HT-29 (cell line): ENCODE measurements at regions not wholly inside any gene's neighbourhood (a gene's known extent, or its start where the extent isn't known, plus 50 kb on each side); places are given as distances from the start of the nearest gene placed in this dataset.
"Not testable (repeated sequence)": the region's sequence is repeated elsewhere in the genome, so short reads cannot be mapped to it uniquely, and the experiment has no call there.

ENCODE experiments used
- DNase-seq: peaks from one replicate; pipeline ENCODE4 v3.0.0-alpha.2; 2015; ENCODE audit warnings: low spot score

DNA sequence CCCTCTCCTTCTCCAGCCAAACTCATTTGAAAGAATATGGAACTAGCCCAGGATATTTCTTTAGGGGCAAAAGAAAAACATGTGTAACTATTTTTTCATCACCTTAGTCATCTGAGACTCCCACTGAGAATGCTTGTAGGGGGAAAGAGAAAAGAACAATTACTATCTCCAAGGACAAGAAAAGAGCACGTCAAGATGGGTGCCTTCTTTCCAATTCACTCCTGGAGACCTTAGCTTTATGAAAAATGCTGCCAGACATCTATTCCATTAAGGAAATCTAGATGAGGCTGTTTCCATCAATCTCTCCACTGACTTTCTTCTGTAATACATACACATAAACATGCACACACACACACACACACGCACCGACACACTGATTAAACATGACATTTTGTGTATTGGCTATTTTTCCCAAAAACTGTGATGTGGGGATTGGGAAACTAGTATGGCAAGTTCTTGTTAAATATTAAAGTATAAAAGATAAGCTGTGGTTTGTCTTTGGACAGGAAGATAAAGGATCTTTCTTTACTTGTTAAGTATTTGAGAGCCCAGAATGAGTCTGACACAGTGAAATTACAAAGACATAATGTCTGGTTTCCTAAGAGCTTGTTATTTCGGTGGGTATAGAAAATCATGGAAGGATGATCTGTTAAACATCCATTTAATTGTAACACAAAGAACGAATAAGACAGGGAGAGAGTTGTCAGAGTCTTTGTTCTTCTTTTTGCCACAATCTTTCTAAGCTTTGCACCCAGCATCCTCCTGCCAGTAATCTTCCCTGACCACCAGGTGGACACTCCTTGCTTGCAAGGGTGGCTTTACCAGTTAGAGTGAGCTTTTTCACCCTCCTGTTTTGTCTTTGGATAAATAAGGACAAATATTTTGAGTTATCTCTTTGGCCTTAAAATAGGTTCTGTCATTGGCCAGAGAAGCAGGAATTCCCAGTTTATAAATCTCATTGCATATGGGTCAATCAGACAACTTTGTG, 177.3 kb upstream of the TMEM72 start:
- peak; percentile 18 for DNase-seq

DNA sequence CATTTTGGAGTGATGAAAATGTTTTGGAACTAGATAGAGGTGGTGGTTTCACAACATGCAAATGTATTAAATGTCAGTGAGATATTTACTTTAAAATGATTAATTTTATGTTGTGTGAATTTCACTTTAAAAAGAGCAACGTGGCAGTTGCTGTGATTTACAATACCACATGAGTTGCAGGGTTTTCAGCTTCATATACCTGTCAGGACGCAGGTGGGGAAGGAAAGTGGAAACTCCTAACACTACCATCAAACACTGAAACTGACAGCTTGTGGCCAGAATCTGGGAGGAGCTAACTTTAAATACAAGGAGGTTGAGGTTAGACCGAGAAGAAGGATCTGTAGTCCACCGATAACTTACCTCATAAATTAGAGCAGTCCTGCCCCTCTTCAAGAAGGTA, 168.9 kb upstream of the TMEM72 start:
- DNase-seq = no peak

DNA sequence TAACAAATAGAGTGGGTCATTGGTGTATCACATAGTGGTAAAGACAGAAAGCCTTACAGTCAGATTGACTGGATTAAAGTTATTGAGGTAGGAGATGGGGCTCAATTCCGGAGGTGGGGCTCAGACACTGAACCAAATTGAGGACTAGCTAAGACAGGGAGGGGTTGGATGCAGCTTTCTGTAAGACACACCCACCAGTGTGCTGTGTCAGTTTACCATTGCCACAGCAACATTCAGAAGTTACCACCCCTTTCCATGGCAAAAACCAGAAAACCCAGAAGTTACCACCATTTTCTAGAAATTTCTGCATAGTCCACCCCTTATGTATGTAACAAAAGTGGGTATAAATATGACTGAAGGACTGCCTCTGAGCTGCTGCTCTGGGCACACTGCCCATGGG, 167.6 kb upstream of the TMEM72 start:
- no peak for DNase-seq

DNA sequence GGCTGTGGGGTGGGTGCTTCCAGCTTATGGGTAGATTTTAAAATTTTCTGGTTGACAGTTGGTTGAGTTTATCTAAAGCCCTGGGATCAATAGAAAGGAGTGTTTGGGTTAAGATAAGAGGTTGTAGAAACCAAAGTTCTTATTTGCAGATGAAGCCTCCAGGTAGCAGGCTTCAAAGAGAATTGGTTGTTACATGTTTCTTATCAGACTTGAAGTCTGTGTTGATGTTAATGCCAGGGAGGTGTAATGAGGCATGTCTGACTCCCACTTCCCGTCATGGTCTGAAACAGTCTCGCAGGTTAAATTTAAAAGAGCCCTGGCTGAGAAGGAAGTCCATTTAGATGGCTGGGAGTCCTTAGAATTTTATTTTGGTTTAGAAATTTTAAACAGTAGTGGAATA, 165.2 kb upstream of the TMEM72 start:
- DNase-seq = no peak

DNA sequence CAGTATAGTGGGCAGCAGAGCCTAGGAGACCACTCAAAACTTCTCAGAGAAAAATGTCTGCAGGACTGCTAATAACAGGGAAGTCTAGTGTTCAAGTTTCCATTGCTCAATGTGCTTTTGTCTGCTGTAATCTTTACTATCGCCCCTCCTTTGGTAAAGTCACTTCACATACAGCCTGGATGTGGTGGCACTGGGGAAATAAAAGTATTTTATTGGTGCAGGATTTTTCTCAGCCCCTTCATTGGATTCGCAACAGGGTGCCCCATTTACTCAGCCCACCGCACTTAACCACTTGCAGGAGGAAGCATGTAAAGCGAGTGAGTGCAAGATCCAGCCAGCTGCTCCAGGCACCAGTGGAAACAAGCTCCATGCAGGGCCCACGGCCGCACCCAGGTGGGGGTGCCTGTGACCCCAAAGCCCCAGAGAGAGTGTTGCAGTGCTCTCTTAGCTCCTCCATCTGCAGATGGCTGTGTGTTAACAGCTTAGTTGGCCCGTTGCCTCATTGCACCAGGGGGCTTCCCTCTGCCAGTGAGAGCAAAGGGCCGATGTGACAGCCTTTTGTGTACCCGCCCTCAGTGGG, 163.5 kb upstream of the TMEM72 start:
- no peak for DNase-seq

DNA sequence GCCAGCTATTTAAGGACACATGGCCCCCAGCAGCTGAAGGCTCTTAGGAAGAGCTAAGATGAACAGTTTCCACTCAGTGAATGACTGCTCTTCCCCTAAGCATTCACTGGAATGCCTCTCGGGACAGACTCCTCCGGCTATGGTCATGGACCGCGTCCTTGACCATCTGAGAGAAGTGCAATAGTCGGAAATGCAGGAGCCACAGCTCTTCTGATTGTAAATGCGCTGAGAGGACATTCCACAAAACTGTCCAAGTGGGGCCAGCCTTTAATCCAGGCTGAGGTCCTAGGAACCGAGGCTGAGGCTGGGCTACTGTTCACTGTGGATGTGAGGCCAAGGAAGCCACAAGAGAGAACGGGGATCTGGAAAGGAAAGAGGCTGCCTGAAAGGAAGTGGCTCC, 162.0 kb upstream of the TMEM72 start:
- no peak for DNase-seq

DNA sequence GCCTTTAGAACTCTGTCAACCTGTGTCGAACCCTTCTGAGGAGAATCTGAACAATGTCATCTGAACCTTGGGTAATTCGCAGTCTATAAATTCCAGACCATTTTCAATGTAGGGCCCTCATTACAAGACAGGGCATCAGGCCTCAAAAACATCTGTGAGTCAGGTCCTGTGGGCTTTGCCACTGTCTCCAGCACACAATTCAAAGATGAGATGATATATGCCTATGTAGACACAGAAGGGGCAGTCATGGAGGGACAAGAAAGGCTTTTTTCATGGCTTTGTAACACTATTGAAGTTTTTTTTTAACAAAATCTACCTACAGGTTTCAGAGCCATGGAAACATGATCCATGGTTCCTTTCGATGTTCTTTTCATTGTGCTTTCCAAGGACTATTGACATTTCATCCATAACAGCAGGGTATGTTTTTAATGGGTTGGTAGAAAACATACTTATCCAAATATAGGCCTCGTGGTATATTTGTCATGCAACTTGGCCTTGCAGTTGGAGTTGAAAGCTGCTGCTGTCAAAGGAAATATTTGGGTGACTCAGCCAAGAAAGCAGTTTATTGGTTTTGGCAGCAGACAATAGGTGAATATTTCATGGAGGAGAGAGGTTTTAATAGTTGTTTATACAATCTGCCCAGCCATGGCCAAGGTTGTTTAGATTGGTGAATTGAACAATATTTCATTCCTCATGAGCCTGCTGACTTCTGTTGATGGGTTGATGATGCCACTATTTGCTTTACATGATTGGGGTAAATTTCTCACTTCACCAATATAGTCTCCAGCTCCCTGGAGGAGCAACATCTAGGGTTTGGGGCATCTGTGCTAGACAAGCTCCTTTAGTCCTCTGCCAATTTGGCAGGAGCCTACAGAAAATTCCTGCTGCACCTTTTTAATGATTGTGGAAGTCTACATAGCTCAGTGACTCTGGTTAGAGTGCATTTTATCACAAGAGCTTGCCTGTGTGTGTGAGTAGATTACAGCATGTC, 158.4 kb upstream of the TMEM72 start:
- peak; percentile 20 for DNase-seq

DNA sequence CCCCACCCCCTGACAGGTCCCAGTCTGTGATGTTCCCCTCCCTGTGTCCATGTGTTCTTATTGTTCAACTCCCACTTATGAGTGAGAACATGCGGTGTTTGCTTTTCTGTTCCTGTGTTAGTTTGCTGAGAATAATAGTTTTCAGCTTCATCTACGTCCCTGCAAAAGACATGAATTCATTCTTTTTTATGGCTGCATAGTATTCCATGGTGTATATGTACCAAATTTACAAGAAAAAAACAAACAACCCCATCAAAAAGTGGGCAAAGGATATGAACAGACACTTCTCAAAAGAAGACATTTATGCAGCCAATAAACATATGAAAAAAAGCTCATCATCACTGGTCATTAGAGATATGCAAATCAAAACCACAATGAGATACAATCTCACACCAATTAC, 156.8 kb upstream of the TMEM72 start:
- DNase-seq = not testable (repeated sequence)

DNA sequence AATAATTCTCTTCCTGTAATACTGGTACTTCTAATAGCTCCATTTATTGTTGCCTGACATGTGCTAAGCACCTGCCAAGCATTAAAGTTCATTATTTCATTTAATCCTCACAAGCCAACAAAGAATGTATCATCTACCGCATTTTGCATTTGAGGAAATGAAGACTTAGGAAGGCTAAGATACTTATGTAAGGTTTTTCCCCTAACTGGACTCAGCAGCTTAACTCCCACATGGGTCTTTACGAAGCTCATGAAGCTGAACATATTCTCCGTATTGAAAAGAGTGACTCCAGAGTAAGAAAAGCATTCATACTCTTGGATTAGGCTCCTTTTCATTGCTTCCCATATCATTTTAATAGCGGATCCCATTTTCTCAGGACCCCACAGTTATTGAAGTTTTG, 155.7 kb upstream of the TMEM72 start:
- no peak for DNase-seq

DNA sequence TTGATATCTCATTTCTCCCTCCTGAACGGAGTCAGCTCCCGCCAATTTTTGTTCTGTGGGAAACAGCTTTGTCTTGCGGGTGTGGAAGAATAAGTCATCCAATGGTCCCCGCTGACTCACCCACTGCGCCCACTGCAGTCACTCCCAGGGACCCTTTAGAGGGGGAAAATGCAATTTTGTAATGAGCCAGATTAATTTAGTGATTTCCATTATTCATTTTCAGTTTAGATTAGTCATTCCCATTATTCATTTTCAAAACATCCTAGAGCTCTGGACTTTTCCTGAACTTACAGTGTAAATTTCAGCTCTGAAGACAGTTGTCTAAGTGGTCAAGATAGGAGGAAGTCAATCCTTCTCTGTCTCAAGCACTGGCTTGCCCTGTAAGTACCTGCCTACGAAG, 154.9 kb upstream of the TMEM72 start:
- DNase-seq = no peak

DNA sequence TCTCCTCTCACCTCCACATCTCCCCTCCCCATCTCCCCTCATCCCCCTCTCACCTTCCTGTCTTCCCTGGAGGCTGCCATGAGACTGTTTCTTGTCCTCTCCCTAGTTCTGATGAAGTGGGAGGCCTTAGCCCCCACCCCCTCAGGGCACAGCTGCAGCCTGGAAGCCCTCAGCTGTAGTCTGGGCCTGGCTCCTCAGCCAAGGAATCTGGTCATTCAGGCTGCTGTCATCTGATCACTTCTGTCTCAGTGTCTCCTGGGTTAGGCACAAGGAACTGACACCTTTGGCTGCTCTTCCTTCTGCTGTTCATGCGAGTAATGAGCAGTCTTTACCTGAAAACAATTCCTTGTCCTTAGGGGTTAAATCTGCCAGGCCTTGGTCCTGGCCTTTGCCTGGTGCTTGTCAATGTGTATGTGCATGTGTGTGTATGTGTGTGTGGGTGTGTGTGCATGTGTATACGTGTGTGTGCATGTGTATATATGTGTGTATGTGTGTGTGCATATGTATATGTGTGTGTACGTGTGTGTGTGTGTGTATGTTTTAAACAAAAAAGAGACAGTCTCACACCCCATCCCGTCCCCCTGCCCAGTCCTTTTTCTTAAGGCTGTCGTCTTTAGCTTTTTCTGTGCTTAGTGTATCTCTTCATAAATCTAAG, 153.5 kb upstream of the TMEM72 start:
- no peak for DNase-seq

DNA sequence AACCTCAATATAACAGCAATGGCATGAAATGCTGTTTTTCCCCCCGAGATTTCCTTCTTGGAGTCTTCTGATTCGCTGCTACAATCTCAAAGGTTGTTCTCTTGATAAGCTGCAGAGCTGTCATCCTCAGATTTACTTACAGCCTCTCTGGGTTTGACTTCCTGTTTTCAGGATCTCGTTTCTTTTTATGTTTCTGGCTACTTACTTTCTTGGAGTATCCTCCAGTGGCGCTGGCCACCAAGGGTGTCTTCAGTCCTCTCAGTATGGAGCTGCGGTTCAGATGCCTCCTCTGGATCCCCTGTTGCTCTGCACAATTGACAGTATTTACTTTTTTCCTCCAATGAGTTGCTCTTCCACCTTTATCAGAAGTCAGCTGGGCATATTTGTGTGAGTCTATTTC, 152.0 kb upstream of the TMEM72 start:
- DNase-seq = no peak

DNA sequence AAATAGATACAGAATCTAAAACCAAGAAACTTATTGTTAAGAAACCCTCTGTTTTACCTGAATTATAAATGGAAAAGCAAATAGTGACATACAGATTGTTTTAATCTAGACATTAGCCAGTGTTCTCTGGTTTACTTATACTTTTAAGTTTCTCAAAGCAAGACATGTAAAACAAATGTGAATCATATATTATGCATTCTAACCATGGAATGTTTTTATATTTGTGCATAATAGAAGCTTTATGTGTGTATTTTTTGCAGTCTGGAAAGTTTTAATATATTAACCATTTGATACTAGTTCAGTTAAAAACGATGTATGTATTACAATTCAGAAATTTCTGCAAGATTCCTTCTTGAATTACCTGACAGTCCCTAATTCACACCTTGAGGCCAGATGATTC, 150.6 kb upstream of the TMEM72 start:
- no peak for DNase-seq

DNA sequence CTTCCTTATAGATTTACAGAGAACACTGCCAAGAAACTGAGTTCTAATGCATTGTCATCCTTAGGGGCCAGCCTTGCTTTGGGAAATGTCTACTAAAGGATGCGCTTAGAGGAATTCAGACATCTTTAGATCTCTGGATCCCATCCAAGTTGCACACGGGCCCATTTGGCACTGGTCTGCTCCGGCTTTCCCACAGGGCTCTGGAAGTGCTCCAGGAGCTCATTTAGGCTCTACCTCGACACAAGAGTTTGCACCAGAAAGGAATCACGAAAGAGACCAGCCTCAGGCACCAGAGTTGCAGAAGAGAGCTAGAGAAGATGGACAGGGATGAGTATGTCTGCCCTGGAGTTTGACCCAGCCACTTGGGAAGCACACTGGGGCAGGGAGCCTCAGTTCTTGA, 150.1 kb upstream of the TMEM72 start:
- no peak for DNase-seq

DNA sequence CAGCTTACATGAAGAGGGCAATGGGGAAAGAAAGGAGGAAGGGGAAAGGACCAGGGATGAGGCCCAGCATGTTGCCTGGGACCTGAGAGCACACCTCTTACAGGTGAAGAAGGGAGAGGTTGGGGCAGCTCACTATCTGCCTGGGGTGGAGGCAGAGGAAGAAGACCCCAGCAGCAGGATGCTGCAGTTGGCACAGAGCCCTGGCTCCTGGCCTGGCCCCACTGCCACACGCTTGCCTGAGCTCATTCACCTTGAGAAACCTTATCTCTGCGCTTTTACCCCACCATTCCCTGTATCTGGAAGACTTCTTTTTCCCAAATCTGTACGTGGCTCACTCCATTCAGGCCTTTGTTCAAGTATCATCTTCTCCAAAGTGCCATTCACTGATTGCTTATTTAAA, 147.8 kb upstream of the TMEM72 start:
- DNase-seq = no peak

DNA sequence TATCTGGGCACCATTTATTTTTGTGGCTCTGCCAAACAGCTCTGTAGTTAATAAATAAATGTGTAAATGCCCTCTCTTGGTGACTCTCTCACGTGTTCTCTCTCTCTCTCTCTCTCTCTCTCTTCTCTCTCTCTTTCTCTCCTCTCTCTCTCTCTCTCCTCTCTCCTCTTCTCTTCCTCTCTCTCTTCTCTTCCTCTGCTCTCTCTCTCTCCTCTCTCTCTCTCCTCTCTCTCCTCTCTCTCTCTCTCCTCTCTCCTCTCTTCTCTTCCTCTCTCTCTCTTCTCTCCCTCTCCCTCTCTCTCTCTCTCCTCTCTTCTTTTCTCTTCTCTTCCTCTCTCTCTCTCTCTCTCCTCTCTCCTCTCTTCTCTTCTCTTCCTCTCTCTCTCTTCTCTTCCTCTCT, 145.8 kb upstream of the TMEM72 start:
- no peak for DNase-seq

DNA sequence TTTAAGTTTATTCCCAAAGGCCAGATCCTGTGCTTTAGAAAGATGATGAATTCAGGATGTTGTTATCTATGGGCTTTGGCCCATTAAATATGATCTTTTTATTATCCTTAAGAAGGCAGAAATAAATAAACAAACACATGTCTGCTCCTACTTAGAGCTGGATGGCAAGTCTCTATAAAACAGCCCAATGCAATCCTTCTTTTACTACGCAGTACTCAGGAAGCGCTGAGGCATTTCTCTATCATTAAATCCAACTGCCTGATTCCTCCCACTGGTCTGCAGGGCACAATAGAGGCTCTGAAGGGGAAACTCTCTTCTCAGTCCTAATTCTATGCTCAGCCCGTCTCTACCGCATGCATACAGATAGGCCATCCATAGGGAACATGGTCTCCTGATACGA, 144.5 kb upstream of the TMEM72 start:
- DNase-seq = no peak

DNA sequence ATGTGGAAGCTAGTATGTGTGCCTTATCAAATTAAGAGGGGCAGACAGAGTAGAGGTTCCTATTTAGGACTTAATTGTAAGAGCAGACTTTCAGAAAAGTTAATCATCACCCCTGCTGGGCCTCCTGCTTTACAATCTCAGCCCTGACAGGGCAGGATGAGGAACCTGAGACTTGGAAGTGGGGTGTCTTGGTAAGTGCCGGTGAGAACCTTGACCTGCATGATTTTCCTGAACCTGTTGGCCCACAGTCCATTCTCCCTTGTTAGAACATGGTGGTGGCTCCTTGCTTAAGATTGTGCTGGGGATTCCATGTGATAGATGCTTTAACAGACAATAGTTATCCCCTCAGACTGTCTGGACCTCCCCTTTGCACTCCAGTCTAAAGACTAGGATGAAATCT, 141.7 kb upstream of the TMEM72 start:
- DNase-seq = no peak

DNA sequence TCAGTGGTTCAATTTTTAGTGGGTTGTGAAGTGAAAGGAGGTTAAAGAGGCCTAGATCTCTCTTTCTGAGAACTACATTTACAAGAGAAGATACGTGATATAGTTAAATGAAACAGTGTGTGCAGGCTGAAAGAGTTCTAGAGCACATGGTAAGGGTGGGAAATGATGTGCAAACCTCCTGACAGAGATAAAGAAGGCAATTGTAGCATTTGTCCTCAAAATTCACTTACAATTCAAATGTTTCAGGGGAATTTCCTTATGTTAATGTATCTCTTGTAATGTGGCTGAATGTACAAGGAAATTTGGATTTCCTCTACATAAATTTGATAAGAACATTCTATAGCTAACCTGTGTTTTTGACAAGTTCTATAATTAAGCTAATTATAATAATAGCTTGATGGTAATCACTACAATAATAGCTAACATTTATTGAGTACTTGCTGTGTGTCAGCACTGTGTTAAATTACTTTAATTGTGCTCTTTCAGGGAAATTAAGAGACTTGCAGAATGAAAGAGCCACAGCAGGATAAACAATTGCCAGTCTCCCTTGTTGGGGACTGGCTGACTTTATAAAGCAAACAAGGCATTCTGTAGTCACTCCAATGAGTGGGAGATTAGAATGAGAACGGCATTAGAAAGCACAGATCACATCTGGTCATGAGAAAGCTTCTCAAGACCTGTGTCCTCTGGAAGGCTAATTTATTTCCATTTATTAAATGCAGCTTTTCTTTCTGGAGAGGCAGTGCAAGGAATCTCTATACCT, 139.7 kb upstream of the TMEM72 start:
- DNase-seq = no peak

DNA sequence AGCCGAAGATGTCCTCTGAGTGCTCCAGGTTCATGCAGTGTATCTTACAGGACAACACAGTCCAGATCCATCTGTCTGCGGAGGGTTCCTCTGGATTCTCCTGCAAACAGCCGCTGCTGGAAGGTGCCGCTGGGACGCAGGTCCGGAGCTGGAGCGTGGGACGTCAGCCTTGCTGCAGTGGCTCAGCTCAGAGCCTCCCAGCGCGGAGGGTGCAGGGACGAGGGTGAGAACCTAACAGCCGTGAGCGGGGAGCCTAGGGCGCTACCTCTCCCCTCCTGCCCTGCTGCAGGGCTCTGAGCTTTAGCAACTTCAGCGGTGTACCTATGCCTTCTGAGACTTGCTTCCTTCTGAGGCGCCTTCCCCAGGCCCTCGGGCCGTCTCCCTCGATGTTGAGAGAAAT, 137.6 kb upstream of the TMEM72 start:
- no peak for DNase-seq
